GM18520 (cell line): ENCODE measurements at regions not wholly inside any gene's neighbourhood (a gene's known extent, or its start where the extent isn't known, plus 50 kb on each side); places are given as distances from the start of the nearest gene placed in this dataset.

Experiments
- ATAC-seq: cut with Tn5 transposase; IDR thresholded peaks from one replicate; pipeline ENCODE4 v1.9.1; 2021; ENCODE audit not compliant: unreplicated experiment

DNA sequence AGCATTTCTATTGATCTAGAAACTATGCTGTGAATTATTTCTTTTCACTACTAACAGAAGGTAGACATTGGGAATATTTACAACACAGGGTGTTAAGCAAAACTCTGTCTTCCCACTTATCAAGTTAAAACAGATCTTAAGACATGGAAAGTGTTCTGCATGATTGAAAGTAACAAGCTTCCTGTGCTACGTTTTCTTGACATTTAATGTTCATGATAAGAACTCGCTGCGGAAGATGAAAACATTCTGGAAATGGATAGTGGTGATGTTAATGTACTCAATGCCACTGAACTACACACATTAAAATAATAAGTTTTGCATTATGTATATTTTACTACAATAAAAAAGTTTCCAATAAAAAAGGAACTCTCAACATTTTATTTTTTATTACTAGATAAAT is 74.4 kb upstream of the SCN7A start:
- ATAC-seq: no peak

- ATAC-seq: no peak
These were observed 71.5 kb upstream of the SCN7A start for GRCh38 chr2:166565501-166565900.

- no peak for ATAC-seq
These were observed 69.8 kb upstream of the SCN7A start for GRCh38 chr2:166563894-166564293.

DNA sequence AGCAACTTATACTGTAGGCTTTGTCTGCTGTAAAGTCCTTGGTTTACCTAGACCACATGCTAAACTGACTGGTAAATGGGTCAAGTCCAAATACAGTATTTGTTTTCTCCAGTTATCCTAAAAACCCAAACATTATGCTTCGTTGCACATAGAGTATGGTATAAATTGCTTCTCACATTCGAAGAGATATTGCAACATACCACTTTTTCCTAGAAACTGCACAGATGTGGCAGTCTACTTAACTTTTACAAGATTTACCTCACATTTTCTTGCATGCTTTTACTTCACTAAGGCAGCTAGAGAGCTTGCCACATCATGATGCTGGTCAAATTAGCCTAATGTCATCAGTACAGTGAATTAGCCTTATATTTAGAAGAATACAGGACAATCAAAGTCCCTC is 66.0 kb upstream of the SCN7A start:
- no peak for ATAC-seq

DNA sequence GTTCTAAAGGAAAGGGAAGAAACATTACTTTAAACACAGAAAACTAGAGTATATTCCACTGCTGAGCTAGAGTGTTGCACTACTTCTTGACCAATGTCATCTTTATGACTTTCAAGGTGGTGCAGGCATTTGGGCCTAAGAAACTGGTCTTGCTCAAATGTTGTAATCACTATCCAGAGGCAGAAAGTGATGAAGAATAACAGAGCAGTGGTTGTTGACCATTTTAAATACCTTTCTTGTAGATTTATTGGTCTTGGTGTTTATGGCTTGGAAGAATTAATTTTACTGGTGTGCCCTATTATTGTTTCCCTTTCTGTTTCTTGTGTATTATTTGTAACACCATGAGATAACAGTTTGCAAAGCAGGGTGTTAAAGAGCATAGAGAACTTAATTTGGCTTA is 56.9 kb upstream of the SCN7A start:
- ATAC-seq: no peak

DNA sequence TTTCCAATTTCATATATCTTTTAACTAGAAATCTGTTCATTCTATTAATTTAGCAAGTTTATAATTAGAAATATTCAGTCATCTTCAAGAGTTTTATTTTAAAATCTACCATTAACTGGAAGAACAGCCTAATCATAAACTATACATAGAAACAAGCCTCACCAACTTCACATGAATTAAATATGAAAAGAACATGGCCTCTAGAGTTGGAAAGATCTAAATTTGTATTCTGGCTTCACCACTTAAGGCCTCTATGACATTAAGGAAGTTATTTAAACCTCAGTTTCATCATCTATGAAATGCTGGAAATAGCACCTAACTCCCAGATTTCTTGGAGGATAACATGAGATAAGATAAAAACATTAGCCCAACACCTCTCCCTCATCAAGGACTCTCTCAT is 51.4 kb upstream of the SCN7A start:
- no peak for ATAC-seq
